Left renal pelvis (tissue), 4 donors: ENCODE measurements at regions not wholly inside any gene's neighbourhood (a gene's known extent, or its start where the extent isn't known, plus 50 kb on each side); places are given as distances from the start of the nearest gene placed in this dataset.
A peak's percentile ranks its signal among the peaks of the same experiment; 100 is the strongest.

Experiments
- DNase-seq, 4 donors: peaks; one replicate each; pipeline ENCODE4 v3.0.0-alpha.2; 2013; ENCODE audit warnings: low read depth in 4 of 4, low spot score in 3 of 4

- no peak for DNase-seq
These were observed 171.9 kb downstream of the IRX5 start for GRCh38 chr16:55102531-55102930.

- DNase-seq, result no peak
These were observed 177.2 kb downstream of the IRX5 start for GRCh38 chr16:55107851-55108250.

- no peak for DNase-seq
These were observed 182.5 kb downstream of the IRX5 start for GRCh38 chr16:55113210-55113609.

GRCh38 chr16:55115506-55115905 lies 184.8 kb downstream of the IRX5 start:
- no peak for DNase-seq

- no peak for DNase-seq
These were observed 185.7 kb downstream of the IRX5 start for GRCh38 chr16:55116165-55116920.

- DNase-seq, result no peak
These were observed 188.1 kb downstream of the IRX5 start for GRCh38 chr16:55118701-55119260.

- no peak for DNase-seq
These were observed 189.7 kb downstream of the IRX5 start for GRCh38 chr16:55120408-55120807.

GRCh38 chr16:55120826-55121225 lies 190.2 kb downstream of the IRX5 start:
- no peak for DNase-seq

- DNase-seq, result no peak
These were observed 193.0 kb downstream of the IRX5 start for GRCh38 chr16:55123652-55124051.

GRCh38 chr16:55125818-55126385 lies 195.2 kb downstream of the IRX5 start:
- no peak for DNase-seq

GRCh38 chr16:55126456-55126855 lies 195.8 kb downstream of the IRX5 start:
- DNase-seq, result no peak

- no peak for DNase-seq
These were observed 193.5 kb upstream of the IRX6 start for GRCh38 chr16:55130456-55130855.

- DNase-seq, result no peak
These were observed 193.1 kb upstream of the IRX6 start for GRCh38 chr16:55130911-55131310.

- peak in 1 of 4 donors; percentile 3 for DNase-seq
These were observed 190.3 kb upstream of the IRX6 start for GRCh38 chr16:55133654-55134053.

- DNase-seq, result no peak
These were observed 187.4 kb upstream of the IRX6 start for GRCh38 chr16:55136356-55137150.

- no peak for DNase-seq
These were observed 185.7 kb upstream of the IRX6 start for GRCh38 chr16:55138298-55138697.

- DNase-seq, result no peak
These were observed 181.6 kb upstream of the IRX6 start for GRCh38 chr16:55142405-55142804.

GRCh38 chr16:55144651-55145050 lies 179.4 kb upstream of the IRX6 start:
- DNase-seq, result no peak

- no peak for DNase-seq
These were observed 178.0 kb upstream of the IRX6 start for GRCh38 chr16:55145771-55146603.

GRCh38 chr16:55146966-55147365 lies 177.0 kb upstream of the IRX6 start:
- DNase-seq, result no peak

GRCh38 chr16:55147396-55147795 lies 176.6 kb upstream of the IRX6 start:
- DNase-seq, result no peak
